ENCODE measurements at regions not wholly inside any gene's neighbourhood (a gene's known extent, or its start where the extent isn't known, plus 50 kb on each side); places are given as distances from the start of the nearest gene placed in this dataset.
"Not testable (repeated sequence)": the region's sequence is repeated elsewhere in the genome, so short reads cannot be mapped to it uniquely, and the experiment has no call there.

DNA sequence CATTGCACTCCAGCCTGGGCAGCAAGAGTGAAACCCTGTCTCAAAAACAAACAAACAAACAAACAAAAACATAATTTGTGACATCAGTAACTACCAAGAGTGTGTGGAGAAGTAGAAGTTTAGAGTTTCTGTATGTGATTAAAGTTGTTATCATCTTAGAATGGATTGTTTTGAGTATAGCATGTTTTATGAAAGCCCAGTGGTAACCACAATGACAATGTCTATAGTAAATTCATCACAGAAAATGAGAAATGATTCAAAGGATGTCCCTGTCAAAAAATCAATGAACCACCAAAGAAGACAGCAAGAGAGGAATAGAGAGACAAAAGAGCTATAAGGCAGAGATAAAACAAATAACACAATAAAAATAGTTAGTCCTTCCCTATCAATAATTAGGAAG, 1299.2 kb downstream of the CNTNAP5 start:
- no peaks in the 10 kb centered on the region for H3K27me3 ChIP-seq (ENCODE audit: control insufficient read depth, insufficient read depth, low read length, poor library complexity, severe bottlenecking)
- no peak overlapping the region for H3K9ac ChIP-seq (ENCODE audit: extremely low read depth, low read length, poor library complexity, severe bottlenecking)
- H3K4me3 ChIP-seq (ENCODE audit: low read length): no peak overlapping the region
- TF ChIP-seq, protein P1, sequence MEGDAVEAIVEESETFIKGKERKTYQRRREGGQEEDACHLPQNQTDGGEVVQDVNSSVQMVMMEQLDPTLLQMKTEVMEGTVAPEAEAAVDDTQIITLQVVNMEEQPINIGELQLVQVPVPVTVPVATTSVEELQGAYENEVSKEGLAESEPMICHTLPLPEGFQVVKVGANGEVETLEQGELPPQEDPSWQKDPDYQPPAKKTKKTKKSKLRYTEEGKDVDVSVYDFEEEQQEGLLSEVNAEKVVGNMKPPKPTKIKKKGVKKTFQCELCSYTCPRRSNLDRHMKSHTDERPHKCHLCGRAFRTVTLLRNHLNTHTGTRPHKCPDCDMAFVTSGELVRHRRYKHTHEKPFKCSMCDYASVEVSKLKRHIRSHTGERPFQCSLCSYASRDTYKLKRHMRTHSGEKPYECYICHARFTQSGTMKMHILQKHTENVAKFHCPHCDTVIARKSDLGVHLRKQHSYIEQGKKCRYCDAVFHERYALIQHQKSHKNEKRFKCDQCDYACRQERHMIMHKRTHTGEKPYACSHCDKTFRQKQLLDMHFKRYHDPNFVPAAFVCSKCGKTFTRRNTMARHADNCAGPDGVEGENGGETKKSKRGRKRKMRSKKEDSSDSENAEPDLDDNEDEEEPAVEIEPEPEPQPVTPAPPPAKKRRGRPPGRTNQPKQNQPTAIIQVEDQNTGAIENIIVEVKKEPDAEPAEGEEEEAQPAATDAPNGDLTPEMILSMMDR (conservative IDR thresholded peaks at IDR 0.05): no peak
- no peaks in the 10 kb centered on the region for H3K4me1 Mint-ChIP-seq
- H3K9me3 Mint-ChIP-seq: no peaks in the 10 kb centered on the region
- no peaks in the 10 kb centered on the region for H3K9me3 ChIP-seq (ENCODE audit: control insufficient read depth, low read length)
- no peak overlapping the region for H3K27ac ChIP-seq (ENCODE audit: low read depth, low read length)
- no peaks in the 10 kb centered on the region for H3K4me1 ChIP-seq (ENCODE audit: control insufficient read depth, insufficient read depth, low read length)
- H3K36me3 ChIP-seq (ENCODE audit: control insufficient read depth, insufficient read depth, low read length): no peaks in the 10 kb centered on the region
- DNase-seq: no peak
- H3K27me3 Mint-ChIP-seq (ENCODE audit: insufficient read depth): no peaks in the 10 kb centered on the region
- no peaks in the 10 kb centered on the region for H3K36me3 Mint-ChIP-seq (ENCODE audit: low read depth)
- no peak overlapping the region for H3K4me3 Mint-ChIP-seq
- H3K27ac Mint-ChIP-seq: no peak overlapping the region

DNA sequence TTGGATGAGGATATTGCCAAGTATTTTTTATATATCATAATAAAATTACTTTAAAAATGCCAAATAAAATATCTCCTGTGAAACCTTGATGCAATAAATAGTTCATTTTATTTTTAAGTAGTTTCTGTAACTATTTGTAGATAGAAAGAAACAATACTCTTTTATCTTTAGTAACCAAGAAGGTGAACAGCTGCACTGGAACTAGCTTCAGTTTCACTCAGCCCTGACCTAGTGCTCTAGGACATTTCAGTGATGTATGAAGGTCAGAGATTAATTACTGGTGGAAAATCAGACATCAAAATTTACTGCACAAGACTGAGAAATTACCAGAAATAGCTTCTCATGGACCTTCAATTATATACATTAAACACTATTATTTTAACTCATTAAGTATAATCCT, 1305.0 kb downstream of the CNTNAP5 start:
- DNase-seq: no peak
- Mint-ChIP-seq H3K27ac (no peak overlapping the region), H3K4me1 (no peaks in the 10 kb centered on the region), H3K4me3 (no peak overlapping the region), H3K27me3 (ENCODE audit: insufficient read depth) (no peaks in the 10 kb centered on the region), H3K9me3 (no peaks in the 10 kb centered on the region), H3K36me3 (ENCODE audit: low read depth) (no peaks in the 10 kb centered on the region)
- Histone ChIP-seq H3K9ac (ENCODE audit: extremely low read depth, low read length, poor library complexity, severe bottlenecking) (no peak overlapping the region), H3K27ac (ENCODE audit: low read depth, low read length) (no peak overlapping the region), H3K9me3 (ENCODE audit: control insufficient read depth, low read length) (no peaks in the 10 kb centered on the region), H3K4me1 (ENCODE audit: control insufficient read depth, insufficient read depth, low read length) (no peaks in the 10 kb centered on the region), H3K27me3 (ENCODE audit: control insufficient read depth, insufficient read depth, low read length, poor library complexity, severe bottlenecking) (peaks cover 3% of the 10 kb centered on the region), H3K4me3 (ENCODE audit: low read length) (no peak overlapping the region), H3K36me3 (ENCODE audit: control insufficient read depth, insufficient read depth, low read length) (no peaks in the 10 kb centered on the region)
- TF ChIP-seq, protein P1 (conservative IDR thresholded peaks at IDR 0.05): no peak

DNA sequence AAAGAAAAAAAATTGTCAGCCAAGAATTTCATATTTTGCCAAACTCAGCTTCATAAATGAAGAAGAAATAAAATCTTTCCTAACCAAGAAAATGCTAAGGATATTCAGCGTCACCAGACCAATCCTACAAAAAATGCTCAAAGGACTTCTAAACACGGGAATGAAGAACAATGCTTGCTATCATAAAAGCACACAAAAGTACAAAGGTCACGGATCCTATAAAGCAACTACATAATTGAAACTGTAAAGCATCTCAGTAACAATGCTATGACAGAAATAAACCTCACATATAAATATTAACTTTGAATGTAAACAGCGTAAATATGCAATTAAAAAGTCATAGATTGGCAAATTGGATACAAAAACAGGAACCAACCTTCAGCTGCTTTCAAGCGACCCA, 1314.6 kb upstream of the GYPC start:
- no peaks in the 10 kb centered on the region for H3K36me3 ChIP-seq (ENCODE audit: control insufficient read depth, insufficient read depth, low read length)
- Mint-ChIP-seq H3K4me1 (no peaks in the 10 kb centered on the region), H3K36me3 (ENCODE audit: low read depth) (no peaks in the 10 kb centered on the region), H3K4me3 (no peak overlapping the region), H3K27me3 (ENCODE audit: insufficient read depth) (no peaks in the 10 kb centered on the region), H3K9me3 (no peaks in the 10 kb centered on the region), H3K27ac (no peak overlapping the region)
- H3K4me1 ChIP-seq (ENCODE audit: control insufficient read depth, insufficient read depth, low read length): no peaks in the 10 kb centered on the region
- no peaks in the 10 kb centered on the region for H3K9me3 ChIP-seq (ENCODE audit: control insufficient read depth, low read length)
- H3K27me3 ChIP-seq (ENCODE audit: control insufficient read depth, insufficient read depth, low read length, poor library complexity, severe bottlenecking): no peaks in the 10 kb centered on the region
- 91 to 100% methylated on average over 2 to 5 of the region's 5 CpGs for WGBS, 2 experiments (ENCODE audit: insufficient coverage in 1 of 2, insufficient read length in 1 of 2)
- H3K27ac ChIP-seq (ENCODE audit: low read depth, low read length): no peak overlapping the region
- TF ChIP-seq, protein P1 (conservative IDR thresholded peaks at IDR 0.05): no peak
- no peak overlapping the region for H3K4me3 ChIP-seq (ENCODE audit: low read length)
- no peak for DNase-seq
- H3K9ac ChIP-seq (ENCODE audit: extremely low read depth, low read length, poor library complexity, severe bottlenecking): no peak overlapping the region

DNA sequence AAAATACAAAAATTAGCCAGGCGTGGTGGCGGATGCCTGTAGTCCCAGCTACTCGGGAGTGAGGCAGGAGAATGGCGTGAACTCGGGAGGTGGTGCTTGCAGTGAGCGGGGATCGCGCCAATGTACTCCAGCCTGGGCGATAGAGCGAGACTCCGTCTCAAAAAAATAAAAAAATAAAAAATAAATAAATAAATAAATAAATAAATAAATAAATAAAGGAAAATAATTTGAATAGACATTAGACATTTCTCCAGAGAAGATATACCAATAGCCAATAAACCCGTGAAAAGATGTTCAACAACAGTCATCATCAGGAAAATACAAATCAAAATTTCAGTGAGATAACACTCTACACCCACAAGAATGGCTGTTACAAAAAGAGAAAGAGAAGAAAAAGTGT, 1302.4 kb upstream of the GYPC start:
- not testable (repeated sequence) for H3K27ac ChIP-seq (ENCODE audit: low read depth, low read length); H3K9me3 ChIP-seq (ENCODE audit: control insufficient read depth, low read length); H3K9me3 Mint-ChIP-seq; H3K36me3 Mint-ChIP-seq (ENCODE audit: low read depth); H3K27me3 ChIP-seq (ENCODE audit: control insufficient read depth, insufficient read depth, low read length, poor library complexity, severe bottlenecking); H3K9ac ChIP-seq (ENCODE audit: extremely low read depth, low read length, poor library complexity, severe bottlenecking); DNase-seq; H3K4me3 ChIP-seq (ENCODE audit: low read length); H3K27ac Mint-ChIP-seq; H3K27me3 Mint-ChIP-seq (ENCODE audit: insufficient read depth); H3K4me3 Mint-ChIP-seq; H3K36me3 ChIP-seq (ENCODE audit: control insufficient read depth, insufficient read depth, low read length); H3K4me1 ChIP-seq (ENCODE audit: control insufficient read depth, insufficient read depth, low read length); H3K4me1 Mint-ChIP-seq
- WGBS, 2 experiments (ENCODE audit: insufficient coverage in 1 of 2, insufficient read length in 1 of 2): 94 to 98% methylated on average over 5 to 6 of the region's 12 CpGs
